ENCODE measurements at regions not wholly inside any gene's neighbourhood (a gene's known extent, or its start where the extent isn't known, plus 50 kb on each side); places are given as distances from the start of the nearest gene placed in this dataset.
A peak's percentile ranks its signal among the peaks of the same experiment; 100 is the strongest.

GRCh38 chr4:3639613-3640586, 107.7 kb upstream of the LRPAP1 start:
- no peak overlapping the region for H4K12ac ChIP-seq (ENCODE audit: low read depth, low read length)
- no peak overlapping the region for H3K4me2 ChIP-seq (ENCODE audit: low read length)
- peaks cover 3 to 4% of the 10 kb centered on the region in 2 experiments for H3K4me1 ChIP-seq (ENCODE audit: control insufficient read depth in 1 of 2, insufficient read depth in 2 of 2, low read length in 2 of 2)
- H2BK12ac ChIP-seq (ENCODE audit: low read length), result no peak overlapping the region
- no peak overlapping the region for H3K18ac ChIP-seq (ENCODE audit: low read length)
- no peak overlapping the region for H4K91ac ChIP-seq (ENCODE audit: low read depth, low read length)
- no peak overlapping the region for H2AFZ ChIP-seq (ENCODE audit: insufficient read depth, low read length, poor library complexity)
- H3K79me1 ChIP-seq (ENCODE audit: low read length), result no peaks in the 10 kb centered on the region
- H3K4me3 ChIP-seq (ENCODE audit: low read depth, low read length), result no peak overlapping the region
- H3K27me3 ChIP-seq (ENCODE audit: insufficient read depth, low read length), result no peaks in the 10 kb centered on the region
- H3K36me3 ChIP-seq (ENCODE audit: control insufficient read depth in 1 of 2, insufficient read depth in 2 of 2, low read length in 2 of 2), result no peaks in the 10 kb centered on the region
- H3K79me2 ChIP-seq (ENCODE audit: control insufficient read depth, insufficient read depth, low read length, poor library complexity), result no peaks in the 10 kb centered on the region
- peaks cover 20% of the 10 kb centered on the region for H3K9me3 ChIP-seq (ENCODE audit: insufficient read depth, low read depth, low read length)
- H3K27ac ChIP-seq (ENCODE audit: low read depth, low read length), result no peak overlapping the region
- no peak overlapping the region for H3K23ac ChIP-seq (ENCODE audit: low read length)
- DNase-seq, result no peak
- no peak overlapping the region for H4K8ac ChIP-seq (ENCODE audit: low read depth, low read length)
- WGBS (ENCODE audit: extremely low coverage, insufficient coverage, insufficient read length), result no CpG with 5 or more reads among the region's 22 CpGs
- H3K9ac ChIP-seq (ENCODE audit: low read length), result no peak overlapping the region
- H3K14ac ChIP-seq (ENCODE audit: low read length), result no peak overlapping the region
- no peak overlapping the region for H2AK5ac ChIP-seq (ENCODE audit: low read length)
- no peak overlapping the region for H3K4ac ChIP-seq (ENCODE audit: low read depth, low read length)
- no peak overlapping the region for H2BK120ac ChIP-seq (ENCODE audit: insufficient read depth, low read length, poor library complexity)
- H2BK5ac ChIP-seq (ENCODE audit: low read depth, low read length, poor library complexity), result no peak overlapping the region

- Histone ChIP-seq H4K8ac (ENCODE audit: low read depth, low read length) (no peak overlapping the region), H3K18ac (ENCODE audit: low read length) (no peak overlapping the region), H3K27ac (ENCODE audit: low read depth, low read length) (no peak overlapping the region), H3K79me1 (ENCODE audit: low read length) (no peaks in the 10 kb centered on the region), H3K9ac (ENCODE audit: low read length) (no peak overlapping the region), H4K91ac (ENCODE audit: low read depth, low read length) (no peak overlapping the region), H2BK120ac (ENCODE audit: insufficient read depth, low read length, poor library complexity) (no peak overlapping the region), H3K36me3 (ENCODE audit: control insufficient read depth in 1 of 2, insufficient read depth in 2 of 2, low read length in 2 of 2) (no peaks in the 10 kb centered on the region), H3K14ac (ENCODE audit: low read length) (no peak overlapping the region), H2AK5ac (ENCODE audit: low read length) (no peak overlapping the region), H2BK12ac (ENCODE audit: low read length) (no peak overlapping the region), H2BK5ac (ENCODE audit: low read depth, low read length, poor library complexity) (no peak overlapping the region), H3K23ac (ENCODE audit: low read length) (no peak overlapping the region), H3K4ac (ENCODE audit: low read depth, low read length) (no peak overlapping the region), H2AFZ (ENCODE audit: insufficient read depth, low read length, poor library complexity) (no peak overlapping the region), H3K79me2 (ENCODE audit: control insufficient read depth, insufficient read depth, low read length, poor library complexity) (no peaks in the 10 kb centered on the region), H3K4me3 (ENCODE audit: low read depth, low read length) (no peak overlapping the region), H3K9me3 (ENCODE audit: insufficient read depth, low read depth, low read length) (peaks cover 20% of the 10 kb centered on the region), H3K27me3 (ENCODE audit: insufficient read depth, low read length) (no peaks in the 10 kb centered on the region), H4K12ac (ENCODE audit: low read depth, low read length) (no peak overlapping the region), H3K4me2 (ENCODE audit: low read length) (no peak overlapping the region), H3K4me1 (ENCODE audit: control insufficient read depth in 1 of 2, insufficient read depth in 2 of 2, low read length in 2 of 2) (peaks cover 3 to 4% of the 10 kb centered on the region in 2 experiments)
- no peak for DNase-seq
- WGBS (ENCODE audit: extremely low coverage, insufficient coverage, insufficient read length), result no CpG with 5 or more reads among the region's 6 CpGs
These were observed 106.0 kb upstream of the LRPAP1 start for GRCh38 chr4:3638080-3638795.

GRCh38 chr4:3637326-3638016, 105.2 kb upstream of the LRPAP1 start:
- H3K4ac ChIP-seq (ENCODE audit: low read depth, low read length), result no peak overlapping the region
- H3K79me1 ChIP-seq (ENCODE audit: low read length), result no peaks in the 10 kb centered on the region
- H3K14ac ChIP-seq (ENCODE audit: low read length), result no peak overlapping the region
- no peak overlapping the region for H3K23ac ChIP-seq (ENCODE audit: low read length)
- no peak overlapping the region for H2BK120ac ChIP-seq (ENCODE audit: insufficient read depth, low read length, poor library complexity)
- H4K12ac ChIP-seq (ENCODE audit: low read depth, low read length), result no peak overlapping the region
- H3K9me3 ChIP-seq (ENCODE audit: insufficient read depth, low read depth, low read length), result peaks cover 20% of the 10 kb centered on the region
- no peak overlapping the region for H3K27ac ChIP-seq (ENCODE audit: low read depth, low read length)
- H4K8ac ChIP-seq (ENCODE audit: low read depth, low read length), result no peak overlapping the region
- no peak overlapping the region for H2AK5ac ChIP-seq (ENCODE audit: low read length)
- H3K36me3 ChIP-seq (ENCODE audit: control insufficient read depth in 1 of 2, insufficient read depth in 2 of 2, low read length in 2 of 2), result no peaks in the 10 kb centered on the region
- no peaks in the 10 kb centered on the region for H3K27me3 ChIP-seq (ENCODE audit: insufficient read depth, low read length)
- no peak overlapping the region for H2BK12ac ChIP-seq (ENCODE audit: low read length)
- WGBS (ENCODE audit: extremely low coverage, insufficient coverage, insufficient read length), result no CpG with 5 or more reads among the region's 19 CpGs
- H2AFZ ChIP-seq (ENCODE audit: insufficient read depth, low read length, poor library complexity), result no peak overlapping the region
- no peaks in the 10 kb centered on the region for H3K79me2 ChIP-seq (ENCODE audit: control insufficient read depth, insufficient read depth, low read length, poor library complexity)
- H4K91ac ChIP-seq (ENCODE audit: low read depth, low read length), result no peak overlapping the region
- no peak overlapping the region for H2BK5ac ChIP-seq (ENCODE audit: low read depth, low read length, poor library complexity)
- no peak for DNase-seq
- no peak overlapping the region for H3K4me2 ChIP-seq (ENCODE audit: low read length)
- no peak overlapping the region for H3K18ac ChIP-seq (ENCODE audit: low read length)
- H3K4me3 ChIP-seq (ENCODE audit: low read depth, low read length), result no peak overlapping the region
- no peaks in the 10 kb centered on the region for H3K4me1 ChIP-seq (ENCODE audit: control insufficient read depth in 1 of 2, insufficient read depth in 2 of 2, low read length in 2 of 2)
- no peak overlapping the region for H3K9ac ChIP-seq (ENCODE audit: low read length)

- no peak overlapping the region for H3K27ac ChIP-seq (ENCODE audit: low read depth, low read length)
- no peak overlapping the region for H2AFZ ChIP-seq (ENCODE audit: insufficient read depth, low read length, poor library complexity)
- no peak overlapping the region for H2BK120ac ChIP-seq (ENCODE audit: insufficient read depth, low read length, poor library complexity)
- no peak overlapping the region for H2AK5ac ChIP-seq (ENCODE audit: low read length)
- no peaks in the 10 kb centered on the region for H3K4me1 ChIP-seq (ENCODE audit: control insufficient read depth in 1 of 2, insufficient read depth in 2 of 2, low read length in 2 of 2)
- no peak overlapping the region for H4K91ac ChIP-seq (ENCODE audit: low read depth, low read length)
- H3K4me2 ChIP-seq (ENCODE audit: low read length), result no peak overlapping the region
- H3K9ac ChIP-seq (ENCODE audit: low read length), result no peak overlapping the region
- no peak overlapping the region for H4K12ac ChIP-seq (ENCODE audit: low read depth, low read length)
- H3K27me3 ChIP-seq (ENCODE audit: insufficient read depth, low read length), result no peaks in the 10 kb centered on the region
- no peaks in the 10 kb centered on the region for H3K79me2 ChIP-seq (ENCODE audit: control insufficient read depth, insufficient read depth, low read length, poor library complexity)
- no peak overlapping the region for H4K8ac ChIP-seq (ENCODE audit: low read depth, low read length)
- no peaks in the 10 kb centered on the region for H3K36me3 ChIP-seq (ENCODE audit: control insufficient read depth in 1 of 2, insufficient read depth in 2 of 2, low read length in 2 of 2)
- no peaks in the 10 kb centered on the region for H3K79me1 ChIP-seq (ENCODE audit: low read length)
- no peak overlapping the region for H3K14ac ChIP-seq (ENCODE audit: low read length)
- H2BK12ac ChIP-seq (ENCODE audit: low read length), result no peak overlapping the region
- no peak overlapping the region for H2BK5ac ChIP-seq (ENCODE audit: low read depth, low read length, poor library complexity)
- no peak for DNase-seq
- H3K9me3 ChIP-seq (ENCODE audit: insufficient read depth, low read depth, low read length), result peaks cover 20% of the 10 kb centered on the region
- peak overlapping the region; percentile 31 for H3K23ac ChIP-seq (ENCODE audit: low read length)
- no CpG with 5 or more reads among the region's 12 CpGs for WGBS (ENCODE audit: extremely low coverage, insufficient coverage, insufficient read length)
- H3K18ac ChIP-seq (ENCODE audit: low read length), result no peak overlapping the region
- no peak overlapping the region for H3K4me3 ChIP-seq (ENCODE audit: low read depth, low read length)
- H3K4ac ChIP-seq (ENCODE audit: low read depth, low read length), result no peak overlapping the region
These were observed 104.6 kb upstream of the LRPAP1 start for GRCh38 chr4:3636646-3637320.

All from trophoblast cell (in vitro differentiated cells and primary cell).